ENCODE measurements at regions not wholly inside any gene's neighbourhood (a gene's known extent, or its start where the extent isn't known, plus 50 kb on each side); places are given as distances from the start of the nearest gene placed in this dataset.

- no peak overlapping the region for H4K5ac ChIP-seq (ENCODE audit: insufficient read length, low read depth, low read length)
- no peak overlapping the region for H2AK5ac ChIP-seq (ENCODE audit: low read depth, low read length)
- no peak overlapping the region for H2BK5ac ChIP-seq (ENCODE audit: low read depth, low read length)
- POLR2A ChIA-PET (ENCODE audit: partially characterized antibody): no interaction called here
- H4K8ac ChIP-seq (ENCODE audit: extremely low read depth, insufficient read depth, low read length): no peak overlapping the region
- no peaks in the 10 kb centered on the region for H3K27me3 ChIP-seq (replicated peaks in 1 of 4; ENCODE audit: control insufficient read depth in 3 of 4, extremely low read depth in 1 of 4, insufficient read depth in 3 of 4, low read length in 3 of 4)
- no peaks in the 10 kb centered on the region; a peak in 2 of 7 replicates for H3K4me1 ChIP-seq (replicated peaks in 1 of 4; ENCODE audit: control insufficient read depth in 3 of 4, insufficient read depth in 4 of 4, low read length in 3 of 4)
- H2BK120ac ChIP-seq (replicated peaks; ENCODE audit: low read depth, low read length): no peak overlapping the region
- CTCF ChIA-PET (ENCODE audit: partially characterized antibody): no interaction called here
- H4K20me1 ChIP-seq (replicated peaks in 1 of 2; ENCODE audit: control insufficient read depth in 1 of 2, insufficient read depth in 2 of 2, low read length in 2 of 2): no peaks in the 10 kb centered on the region
- H3K23ac ChIP-seq (ENCODE audit: insufficient read length): no peak overlapping the region
- no peak overlapping the region for H3K14ac ChIP-seq (ENCODE audit: insufficient read length)
- H3K9me3 ChIP-seq (ENCODE audit: insufficient read depth in 2 of 2, low read depth in 1 of 2, low read length in 1 of 2): no peaks in the 10 kb centered on the region
- H3K4me3 ChIP-seq (ENCODE audit: extremely low read depth in 1 of 4, insufficient read depth in 2 of 4, low read depth in 3 of 4, low read length in 4 of 4): no peak overlapping the region
- WGBS, 2 experiments (ENCODE audit: extremely low coverage in 1 of 2, insufficient coverage in 1 of 2, insufficient read length in 1 of 2, insufficient replicate concordance in 2 of 2, low coverage in 1 of 2, low lambda C conversion rate in 2 of 2, missing lambda C conversion rate in 1 of 2): 93% methylated on average over 4 of the region's 4 CpGs; no CpG with 5 or more reads in 1 of the 2 experiments
- no peaks in the 10 kb centered on the region for H3K23me2 ChIP-seq (ENCODE audit: low read depth, low read length)
- no peak overlapping the region for H2BK15ac ChIP-seq (ENCODE audit: low read length)
- TF ChIP-seq TEAD4 (IDR thresholded peaks at IDR 0.05; ENCODE audit: low read depth, low read length): no peak
- H2AFZ ChIP-seq (ENCODE audit: low read length): no peak overlapping the region; the same call in 1 of the 2 replicates
- H2BK12ac ChIP-seq (ENCODE audit: low read depth, low read length): no peak overlapping the region
- H3K9ac ChIP-seq (replicated peaks in 1 of 4; ENCODE audit: extremely low read depth in 1 of 4, low read depth in 3 of 4, low read length in 3 of 4): no peak overlapping the region
- no peak overlapping the region for H3K27ac ChIP-seq (ENCODE audit: low read depth, low read length)
- H3K18ac ChIP-seq (ENCODE audit: extremely low read depth, low read length): no peak overlapping the region
- H3K4ac ChIP-seq (replicated peaks; ENCODE audit: insufficient read length, low read depth, low read length): no peak overlapping the region
- FAIRE-seq (no peak), DNase-seq (ENCODE audit: low read depth in 1 of 2, low spot score in 2 of 2) (no peak)
- H3K79me1 ChIP-seq (ENCODE audit: low read depth, low read length): no peaks in the 10 kb centered on the region
- no peak overlapping the region for H4K91ac ChIP-seq (replicated peaks; ENCODE audit: insufficient read length, low read length)
- H3K4me2 ChIP-seq (ENCODE audit: insufficient read depth in 1 of 2, low read depth in 2 of 2, low read length in 2 of 2): no peak overlapping the region
- H2BK20ac ChIP-seq (ENCODE audit: low read length): no peak overlapping the region
- no peak overlapping the region for H3K56ac ChIP-seq (replicated peaks; ENCODE audit: insufficient read length, low read depth, low read length)
- H3K79me2 ChIP-seq (ENCODE audit: control insufficient read depth in 1 of 2, insufficient read depth in 2 of 2, low read length in 2 of 2): no peaks in the 10 kb centered on the region
- no peaks in the 10 kb centered on the region for H3K36me3 ChIP-seq (ENCODE audit: control insufficient read depth in 2 of 4, insufficient read depth in 4 of 4, low read length in 3 of 4)
Measured at GRCh38 chr9:26677965-26678706, 214.5 kb downstream of the CAAP1 start.
